GM18499 (cell line): ENCODE measurements at regions not wholly inside any gene's neighbourhood (a gene's known extent, or its start where the extent isn't known, plus 50 kb on each side); places are given as distances from the start of the nearest gene placed in this dataset.

Experiments
- ATAC-seq: cut with Tn5 transposase; IDR thresholded peaks from one replicate; pipeline ENCODE4 v1.9.1; 2021; ENCODE audit warnings: moderate number of reproducible peaks; ENCODE audit not compliant: insufficient read depth, unreplicated experiment

DNA sequence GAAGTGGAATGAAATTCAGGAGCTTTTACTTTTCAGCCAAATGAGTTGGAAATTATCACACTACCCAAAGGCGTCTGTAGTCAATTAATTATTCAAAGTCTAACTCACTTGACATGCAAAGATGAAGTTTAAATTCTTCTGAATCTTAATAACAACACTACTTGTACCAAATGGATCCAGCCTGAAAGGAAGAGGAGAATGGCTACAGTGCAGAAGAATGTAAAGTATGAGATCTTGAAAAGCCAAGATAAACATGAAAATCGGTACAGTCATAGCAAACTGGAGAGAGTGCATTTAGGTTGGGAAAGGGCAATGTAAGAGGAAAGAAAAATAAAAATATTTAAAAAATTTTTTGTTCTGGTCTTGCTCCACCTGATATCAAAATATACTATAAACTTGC lies 195.5 kb downstream of the SIM1 start:
- no peak for ATAC-seq

DNA sequence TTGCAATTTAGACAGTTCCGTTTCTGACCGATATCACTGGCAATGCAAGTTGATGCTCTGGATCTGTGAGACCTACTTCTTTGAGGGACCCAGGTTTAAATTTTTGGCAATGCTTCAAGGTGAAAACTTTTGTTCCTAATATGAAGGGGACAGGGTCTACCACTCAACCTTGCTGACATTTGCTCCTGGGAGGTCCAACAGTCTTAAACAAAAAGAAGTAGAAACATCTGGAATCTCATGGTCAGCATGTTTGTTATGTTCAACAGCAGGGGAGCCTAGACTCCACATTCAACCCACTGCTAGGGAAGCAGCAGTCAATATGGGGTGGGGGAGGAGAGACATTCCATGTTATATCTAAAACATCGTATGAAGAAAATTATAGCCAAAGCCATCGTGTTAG lies 196.4 kb downstream of the SIM1 start:
- ATAC-seq = no peak

DNA sequence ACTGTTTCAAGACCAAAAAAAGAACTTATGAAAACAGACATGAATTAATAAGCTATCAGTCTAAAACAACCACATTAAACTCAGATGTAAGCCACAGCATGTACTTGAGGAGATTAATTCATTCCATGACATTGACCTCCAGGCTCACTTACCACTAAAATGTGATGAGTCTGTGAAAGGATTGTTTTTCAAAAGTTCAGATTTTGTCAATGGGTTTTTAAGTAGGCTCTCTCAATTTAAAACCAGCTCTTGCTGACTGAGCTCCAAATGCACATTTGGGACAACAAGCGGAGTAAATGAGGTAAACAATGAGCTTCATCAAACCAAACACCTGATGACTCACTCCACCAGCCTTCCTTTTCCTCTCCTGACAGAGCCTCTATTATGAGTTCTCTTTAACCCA lies 197.0 kb downstream of the SIM1 start:
- no peak for ATAC-seq

DNA sequence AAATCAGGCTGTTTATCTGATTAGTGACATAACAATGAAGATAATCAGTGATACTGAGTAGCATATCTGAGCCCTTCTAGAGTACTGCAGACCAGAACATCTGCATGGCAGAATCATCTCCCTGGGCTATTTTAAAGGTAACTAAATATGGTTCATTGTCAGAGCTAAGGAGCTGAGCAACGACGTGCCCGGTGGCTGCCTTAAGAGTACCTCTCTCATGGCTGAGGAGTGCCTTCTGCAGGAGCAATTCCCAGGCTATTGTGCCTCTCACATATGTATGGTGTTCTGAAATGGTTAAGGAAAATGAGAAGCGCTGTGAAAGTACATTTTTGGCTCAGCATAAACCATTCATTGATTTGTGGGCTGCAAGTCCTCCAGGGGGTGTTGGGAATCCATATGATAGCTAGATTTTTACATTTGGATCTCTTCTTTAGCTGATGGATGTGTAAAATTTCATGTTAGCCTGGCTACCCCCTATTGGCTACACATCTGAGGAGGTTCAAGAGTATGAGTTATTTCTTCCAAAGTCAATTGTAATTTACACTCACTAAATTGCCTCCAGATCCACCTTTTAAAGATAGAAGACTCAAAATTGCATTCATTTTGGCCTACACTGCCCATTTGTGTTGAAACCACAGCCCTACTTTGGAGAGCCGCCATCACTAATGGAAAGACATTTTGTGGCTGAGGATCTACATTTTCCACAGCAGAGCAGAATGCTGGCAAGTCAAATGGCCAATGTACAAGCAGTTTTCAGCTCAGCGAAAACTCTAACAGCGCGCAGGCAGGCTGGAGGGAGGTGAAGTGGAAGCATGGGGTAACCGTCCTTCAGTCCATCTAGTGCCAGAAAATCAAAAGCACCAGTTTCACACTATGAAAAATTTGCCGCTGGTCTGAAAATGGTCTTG lies 198.0 kb downstream of the SIM1 start:
- ATAC-seq = no peak

DNA sequence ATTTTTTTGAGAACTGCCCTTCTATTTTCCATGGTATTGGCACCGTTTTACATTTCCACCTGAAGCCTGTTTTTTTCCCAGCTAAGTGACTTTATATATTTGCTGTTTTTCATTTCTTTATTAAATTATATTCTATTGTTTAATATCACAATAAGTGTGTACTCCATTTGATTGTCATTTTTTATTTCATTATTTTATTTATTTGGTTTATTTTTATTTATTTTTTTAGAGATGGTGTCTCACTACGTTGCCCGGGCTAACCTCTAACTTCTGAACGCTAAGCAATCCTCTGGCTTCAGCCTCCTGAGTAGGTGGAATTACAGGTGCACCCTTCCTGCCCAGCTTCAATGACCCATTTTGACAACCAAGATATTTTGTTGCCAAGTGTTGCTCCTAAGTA lies 202.6 kb downstream of the SIM1 start:
- ATAC-seq = no peak

DNA sequence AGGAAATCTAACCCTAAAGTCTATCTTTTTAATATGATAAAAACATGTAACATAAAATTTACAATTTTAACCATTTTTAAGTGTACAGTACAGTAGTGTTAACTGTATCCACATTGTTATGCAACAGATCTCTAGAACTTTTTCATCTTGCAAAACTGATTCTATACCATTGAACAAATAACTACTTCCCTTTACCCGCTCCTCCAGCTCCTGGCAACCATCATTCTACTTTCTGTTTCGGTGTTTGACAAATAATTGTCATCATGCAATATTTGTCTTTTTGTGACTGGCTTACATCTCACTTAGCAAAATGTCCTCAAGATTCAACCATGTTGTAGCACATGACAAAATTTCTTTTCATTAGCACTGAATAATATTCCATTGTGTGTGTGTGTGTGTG lies 203.2 kb downstream of the SIM1 start:
- no peak for ATAC-seq

DNA sequence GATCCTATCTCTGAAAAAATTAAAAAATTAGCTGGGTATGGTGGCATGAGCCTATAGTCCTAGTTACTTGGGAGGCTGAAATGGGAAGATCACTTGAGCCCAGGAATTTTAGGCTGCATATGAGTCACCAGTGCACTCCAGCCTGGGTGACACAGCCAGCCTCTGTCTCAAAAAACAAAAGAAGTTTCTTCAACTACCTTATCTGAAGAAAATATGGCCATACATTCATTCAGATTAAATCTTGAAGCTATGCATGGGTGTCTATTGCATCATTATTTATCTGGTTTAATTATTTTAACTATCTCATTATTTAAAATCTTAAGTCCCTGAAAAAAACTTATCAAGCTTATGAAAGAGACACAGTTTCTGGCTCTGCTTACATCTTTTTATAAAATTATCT lies 204.1 kb downstream of the SIM1 start:
- ATAC-seq = no peak

DNA sequence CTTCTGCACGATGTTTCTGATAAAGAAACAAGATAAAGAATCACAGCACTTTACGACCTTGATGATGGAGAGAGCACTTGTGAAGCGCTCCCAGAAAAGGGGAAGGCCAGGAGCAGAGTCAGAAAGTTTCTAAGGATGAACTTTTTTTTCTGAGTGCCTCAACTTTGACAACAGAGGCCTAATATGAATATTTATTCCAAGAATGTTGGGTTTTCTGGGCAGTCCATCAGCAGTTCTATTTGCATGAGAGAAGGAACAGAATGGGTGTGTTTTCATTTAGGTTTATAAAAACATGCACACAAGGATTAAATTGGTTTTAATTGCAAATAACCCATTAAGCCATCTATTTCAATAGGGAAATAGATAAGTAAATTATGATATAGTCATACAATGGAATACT lies 204.9 kb downstream of the SIM1 start:
- no peak for ATAC-seq

DNA sequence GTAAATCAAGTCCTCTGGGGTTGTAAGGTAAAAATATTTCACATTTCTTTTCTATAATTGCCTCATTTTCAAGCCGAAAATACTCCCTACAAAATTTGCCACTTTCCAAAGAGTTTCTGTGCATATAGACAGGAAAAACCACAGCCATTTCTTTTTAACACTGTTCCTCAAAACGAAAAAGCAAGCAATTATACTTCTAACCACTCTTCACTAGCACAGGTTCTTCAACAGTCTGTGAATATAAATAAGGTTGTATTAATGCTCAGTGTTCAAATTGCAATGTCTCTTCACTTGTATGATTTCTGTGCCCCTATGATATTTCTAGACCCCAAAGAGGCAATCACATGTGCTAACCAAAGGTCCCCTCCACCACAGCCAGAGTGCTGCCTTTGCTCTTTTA lies 206.0 kb downstream of the SIM1 start:
- ATAC-seq = no peak

DNA sequence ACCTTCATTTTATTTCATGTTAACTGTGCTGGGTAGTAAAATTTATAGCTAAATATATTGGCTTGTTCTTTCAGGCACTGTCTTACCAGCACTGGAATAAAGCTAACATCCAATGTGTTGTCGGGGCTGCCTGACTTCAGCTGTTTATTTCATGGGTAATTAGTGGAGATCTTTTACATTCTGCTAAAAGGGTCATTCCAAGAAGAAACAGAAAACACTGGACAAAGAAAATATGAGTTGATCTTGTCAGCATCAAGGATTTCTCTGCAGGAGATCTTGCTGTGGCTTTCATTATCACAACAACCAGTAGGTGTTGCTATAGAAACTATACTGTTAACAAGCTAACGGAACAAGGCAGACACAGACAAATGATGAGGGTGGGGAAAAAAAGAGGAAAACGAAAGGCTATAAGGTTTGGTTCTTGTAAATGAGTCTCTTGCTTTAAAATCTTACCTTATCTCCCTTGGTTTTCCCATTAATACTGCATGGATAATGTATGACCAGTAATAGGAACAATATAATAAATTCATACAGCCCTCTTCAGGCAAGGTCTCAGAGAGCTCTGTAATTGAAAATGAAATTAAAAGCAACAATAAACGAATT lies 206.8 kb downstream of the SIM1 start:
- no peak for ATAC-seq

DNA sequence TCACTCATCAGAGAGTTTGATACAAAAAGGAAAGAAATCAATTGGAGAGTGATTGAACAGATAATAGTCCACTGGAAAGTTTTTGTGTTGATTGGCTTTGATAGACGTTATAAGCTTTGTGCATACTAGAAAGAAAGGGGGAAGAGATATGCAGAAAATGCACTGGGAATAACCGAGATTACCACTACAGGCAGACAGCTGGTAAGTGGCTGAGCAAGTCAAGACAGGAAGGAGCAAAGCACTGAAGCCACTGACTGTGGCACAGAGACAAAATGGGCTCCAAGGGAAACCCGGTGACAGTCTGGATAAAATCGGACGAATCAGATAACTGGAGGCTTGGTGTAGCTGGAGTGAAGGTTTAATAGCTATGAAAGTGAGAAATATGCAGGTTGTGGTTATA lies 209.0 kb downstream of the SIM1 start:
- ATAC-seq = no peak

DNA sequence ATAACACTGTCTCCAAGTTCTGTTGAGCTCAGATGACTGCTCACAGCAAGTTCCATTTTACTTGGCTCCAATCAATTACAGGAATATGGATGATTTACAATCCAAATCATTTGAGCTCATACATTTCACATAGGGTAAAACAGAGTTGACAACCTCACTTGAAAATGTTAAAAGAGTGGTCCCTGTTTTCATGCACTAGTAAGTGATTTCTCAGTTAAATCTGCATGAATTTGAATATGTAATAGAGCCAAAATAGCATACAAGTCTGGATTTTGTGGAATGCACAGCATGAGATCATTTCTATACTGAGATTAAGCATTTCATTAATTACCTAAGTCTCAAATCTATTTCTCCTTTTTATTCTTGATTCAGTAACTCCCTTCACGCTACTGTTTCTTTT lies 217.6 kb downstream of the SIM1 start:
- ATAC-seq = no peak

DNA sequence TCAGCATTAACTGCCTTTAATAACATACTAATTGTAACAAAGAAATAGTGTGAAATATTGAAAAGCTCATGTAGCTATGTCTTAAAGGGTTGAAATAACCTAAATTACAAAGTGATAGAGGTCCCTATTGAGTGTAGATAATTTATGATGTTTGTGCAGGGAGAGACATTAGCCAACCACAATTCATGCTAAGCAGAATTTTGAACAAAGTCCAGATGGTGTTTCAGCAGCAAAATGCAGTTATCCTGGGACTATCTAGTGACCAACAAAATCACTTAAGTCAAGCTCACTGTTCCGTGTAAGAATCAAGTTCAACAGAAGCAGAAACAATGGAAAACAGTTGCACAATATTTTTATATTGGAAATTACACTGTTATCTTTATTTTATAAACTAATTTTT lies 218.5 kb downstream of the SIM1 start:
- no peak for ATAC-seq

DNA sequence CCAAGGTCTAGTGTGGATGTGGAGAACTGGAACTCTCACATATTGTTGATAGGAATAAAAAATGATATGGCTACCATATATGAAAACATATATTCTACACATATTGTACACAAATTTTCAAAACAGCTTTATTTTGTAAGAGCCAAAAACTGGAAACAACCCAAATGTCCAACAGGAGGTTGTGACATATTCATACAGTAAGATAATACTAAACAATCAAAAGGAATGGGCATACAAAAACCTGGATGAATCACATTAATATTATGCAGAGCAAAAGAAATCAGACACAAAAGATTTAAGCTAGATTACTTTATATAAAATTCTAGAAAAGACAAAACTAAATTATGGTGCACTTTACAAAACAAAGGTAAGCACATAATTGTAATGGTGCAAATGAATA lies 223.9 kb downstream of the SIM1 start:
- ATAC-seq = no peak

DNA sequence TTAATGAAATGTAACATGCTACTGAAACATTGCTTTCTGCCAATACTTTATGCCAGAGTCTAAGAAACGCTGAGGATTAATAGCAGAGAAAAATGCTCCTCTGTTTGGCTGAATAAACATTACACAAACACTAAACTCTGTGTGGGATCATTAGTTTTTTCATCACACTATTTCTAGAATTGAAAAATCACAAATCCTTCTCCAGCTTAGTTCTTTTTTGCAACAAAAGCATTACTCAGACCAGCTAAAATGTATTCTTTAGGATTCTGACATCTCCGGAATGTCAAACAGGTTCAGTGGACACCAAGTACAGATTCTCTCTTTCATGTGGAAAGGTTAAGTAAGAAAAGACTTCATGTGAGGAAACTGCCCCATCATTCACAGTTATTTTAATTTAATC lies 226.9 kb downstream of the SIM1 start:
- ATAC-seq = no peak

DNA sequence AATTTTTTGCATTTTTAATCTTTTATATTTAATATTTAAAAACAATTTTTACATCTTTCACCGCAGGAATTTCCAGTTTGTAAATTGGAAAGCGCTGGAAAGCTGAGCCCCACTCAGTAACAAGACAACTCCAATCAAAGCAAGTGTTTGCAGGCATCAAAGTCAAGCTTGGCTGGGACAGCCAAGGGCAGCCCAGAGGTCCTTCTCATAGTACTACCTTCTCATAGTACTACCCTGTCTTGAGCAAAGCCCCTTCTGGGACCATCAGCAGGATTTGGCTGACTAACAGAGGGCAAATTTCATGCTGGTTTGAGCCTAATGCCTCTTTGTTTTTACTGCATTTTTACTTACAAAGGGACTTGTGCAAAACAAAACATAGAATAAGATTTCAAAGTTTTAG lies 228.3 kb downstream of the SIM1 start:
- no peak for ATAC-seq

DNA sequence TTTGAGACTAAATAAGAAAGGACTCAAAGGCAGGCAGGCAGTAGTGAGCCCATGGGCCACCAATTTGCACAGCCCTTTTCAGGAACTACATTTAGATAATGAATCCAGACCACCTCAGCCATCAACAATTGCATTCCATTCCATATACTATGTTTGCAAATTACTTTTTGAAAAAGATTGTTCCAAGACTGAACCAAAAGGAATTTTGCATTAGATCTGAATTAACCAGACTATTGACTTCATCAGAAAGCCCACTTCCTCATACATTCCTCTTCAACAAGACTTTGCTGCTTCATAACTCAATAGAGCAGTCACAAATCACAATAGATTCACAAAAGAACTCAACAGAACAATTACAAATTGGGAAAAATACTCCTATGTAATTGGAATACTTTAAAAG lies 229.1 kb downstream of the SIM1 start:
- no peak for ATAC-seq

DNA sequence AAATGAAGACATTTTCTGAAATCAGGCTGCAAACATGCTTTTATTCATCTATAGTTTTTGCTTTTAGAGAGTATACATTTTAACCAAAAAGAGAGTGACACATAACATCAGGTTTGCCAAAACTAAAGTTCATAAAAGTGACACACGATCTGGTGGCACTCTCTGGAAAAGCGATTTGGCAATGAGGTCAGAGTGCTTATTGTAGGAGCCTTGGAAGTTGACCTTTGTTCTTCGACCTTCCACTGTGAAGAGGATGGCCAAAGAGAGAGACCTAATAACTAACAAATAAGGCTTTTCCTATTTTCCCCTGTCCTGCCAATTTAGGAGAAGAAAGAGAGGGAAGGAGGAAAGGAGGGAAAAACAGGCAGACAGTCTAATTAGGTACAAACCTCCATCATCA lies 230.1 kb downstream of the SIM1 start:
- ATAC-seq = no peak

DNA sequence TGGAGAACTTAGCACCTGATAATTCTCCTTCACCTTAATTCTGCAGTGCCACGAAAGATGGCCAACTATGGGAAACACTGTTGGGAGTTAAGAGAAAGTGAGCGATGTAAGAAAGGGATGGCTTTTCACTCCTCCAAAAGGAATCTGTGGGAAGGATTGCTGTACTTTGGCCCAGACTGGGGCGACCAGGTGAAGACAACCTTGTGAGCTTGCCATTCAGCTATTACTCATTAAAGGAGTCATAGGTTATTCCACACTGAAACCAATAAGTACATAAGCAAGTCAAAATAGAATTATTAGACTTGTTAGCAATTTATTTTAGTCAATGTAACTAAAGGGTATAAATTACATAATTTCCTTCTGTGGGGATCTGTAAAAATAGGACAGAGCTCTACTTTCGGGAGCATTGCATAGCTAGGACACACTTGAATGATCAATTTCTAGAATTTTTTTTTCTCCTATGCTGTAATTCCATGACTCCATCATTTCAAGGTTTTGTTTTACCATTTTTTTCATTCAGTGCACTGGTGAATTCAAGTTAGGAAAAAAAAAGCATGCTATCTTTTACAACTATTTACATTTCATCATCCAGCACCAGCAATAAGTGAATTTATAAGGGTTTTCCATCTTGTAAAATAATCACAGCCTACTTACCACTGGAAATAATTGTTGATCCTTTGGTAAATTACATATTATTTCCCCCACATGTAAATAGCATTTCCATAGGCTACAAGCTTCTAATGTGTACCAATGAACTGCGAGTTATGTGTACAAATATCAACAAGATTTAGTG lies 231.7 kb downstream of the SIM1 start:
- ATAC-seq = no peak

DNA sequence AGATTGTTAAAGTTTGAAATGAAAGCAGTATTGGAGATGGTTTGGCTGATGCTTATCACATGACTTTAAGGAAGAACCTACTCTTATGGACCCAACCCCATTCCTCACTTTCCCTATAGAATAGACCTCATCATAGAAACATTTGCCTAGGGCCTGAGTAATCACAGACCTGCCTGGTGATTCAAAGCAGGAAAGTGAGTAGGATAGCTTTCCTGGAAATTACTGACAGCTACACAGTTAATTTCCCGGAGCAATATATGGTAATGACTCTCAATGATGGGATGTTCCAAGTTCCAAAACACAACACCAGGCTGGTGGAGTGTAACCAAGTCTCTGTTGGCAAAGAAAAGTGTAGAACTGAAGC lies 233.8 kb downstream of the SIM1 start:
- no peak for ATAC-seq
